GM12875 (cell line): ENCODE measurements at regions not wholly inside any gene's neighbourhood (a gene's known extent, or its start where the extent isn't known, plus 50 kb on each side); places are given as distances from the start of the nearest gene placed in this dataset.

Source experiments
- H3K4me3 ChIP-seq: one replicate; pipeline ENCODE4 v1.5.1; 2011; ENCODE audit warnings: low read depth, low read length, control low read depth
- TF ChIP-seq, protein P1 (sequence below): IDR thresholded peaks from 2 replicates; pipeline ENCODE4 v1.5.1; 2011; ENCODE audit warnings: low read depth, mild to moderate bottlenecking, control low read depth, inconsistent platforms, low read length, moderate library complexity, borderline replicate concordance; ENCODE audit not compliant: insufficient read depth

DNA sequence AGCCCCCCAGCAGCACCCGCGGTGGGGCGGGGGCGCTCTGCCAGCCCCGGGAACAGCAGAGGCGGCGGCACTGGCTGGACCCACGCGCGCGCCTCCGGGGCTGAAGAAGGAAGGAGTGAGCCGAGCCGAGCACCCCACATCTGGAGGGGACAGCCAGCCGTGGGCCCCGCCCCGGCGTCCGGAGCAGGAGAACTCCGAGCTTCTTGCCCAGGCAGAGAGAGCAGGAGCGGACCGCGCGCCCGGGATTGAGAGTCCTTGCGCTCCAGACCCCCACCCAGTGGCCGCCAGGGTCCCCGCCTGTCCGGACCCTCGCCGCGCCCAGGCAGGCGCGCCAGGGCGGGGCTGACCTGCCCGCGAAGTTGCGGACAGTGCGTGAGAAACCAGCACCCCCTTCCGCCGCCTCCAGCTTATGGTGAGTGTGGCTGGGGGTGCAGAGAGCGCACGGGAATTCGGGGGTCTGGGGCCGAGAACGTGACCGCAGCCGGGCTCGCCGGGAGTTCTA is 921.9 kb upstream of the EEF2KMT start:
- TF ChIP-seq, protein P1, sequence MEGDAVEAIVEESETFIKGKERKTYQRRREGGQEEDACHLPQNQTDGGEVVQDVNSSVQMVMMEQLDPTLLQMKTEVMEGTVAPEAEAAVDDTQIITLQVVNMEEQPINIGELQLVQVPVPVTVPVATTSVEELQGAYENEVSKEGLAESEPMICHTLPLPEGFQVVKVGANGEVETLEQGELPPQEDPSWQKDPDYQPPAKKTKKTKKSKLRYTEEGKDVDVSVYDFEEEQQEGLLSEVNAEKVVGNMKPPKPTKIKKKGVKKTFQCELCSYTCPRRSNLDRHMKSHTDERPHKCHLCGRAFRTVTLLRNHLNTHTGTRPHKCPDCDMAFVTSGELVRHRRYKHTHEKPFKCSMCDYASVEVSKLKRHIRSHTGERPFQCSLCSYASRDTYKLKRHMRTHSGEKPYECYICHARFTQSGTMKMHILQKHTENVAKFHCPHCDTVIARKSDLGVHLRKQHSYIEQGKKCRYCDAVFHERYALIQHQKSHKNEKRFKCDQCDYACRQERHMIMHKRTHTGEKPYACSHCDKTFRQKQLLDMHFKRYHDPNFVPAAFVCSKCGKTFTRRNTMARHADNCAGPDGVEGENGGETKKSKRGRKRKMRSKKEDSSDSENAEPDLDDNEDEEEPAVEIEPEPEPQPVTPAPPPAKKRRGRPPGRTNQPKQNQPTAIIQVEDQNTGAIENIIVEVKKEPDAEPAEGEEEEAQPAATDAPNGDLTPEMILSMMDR: no peak
- H3K4me3 ChIP-seq: no peak overlapping the region

DNA sequence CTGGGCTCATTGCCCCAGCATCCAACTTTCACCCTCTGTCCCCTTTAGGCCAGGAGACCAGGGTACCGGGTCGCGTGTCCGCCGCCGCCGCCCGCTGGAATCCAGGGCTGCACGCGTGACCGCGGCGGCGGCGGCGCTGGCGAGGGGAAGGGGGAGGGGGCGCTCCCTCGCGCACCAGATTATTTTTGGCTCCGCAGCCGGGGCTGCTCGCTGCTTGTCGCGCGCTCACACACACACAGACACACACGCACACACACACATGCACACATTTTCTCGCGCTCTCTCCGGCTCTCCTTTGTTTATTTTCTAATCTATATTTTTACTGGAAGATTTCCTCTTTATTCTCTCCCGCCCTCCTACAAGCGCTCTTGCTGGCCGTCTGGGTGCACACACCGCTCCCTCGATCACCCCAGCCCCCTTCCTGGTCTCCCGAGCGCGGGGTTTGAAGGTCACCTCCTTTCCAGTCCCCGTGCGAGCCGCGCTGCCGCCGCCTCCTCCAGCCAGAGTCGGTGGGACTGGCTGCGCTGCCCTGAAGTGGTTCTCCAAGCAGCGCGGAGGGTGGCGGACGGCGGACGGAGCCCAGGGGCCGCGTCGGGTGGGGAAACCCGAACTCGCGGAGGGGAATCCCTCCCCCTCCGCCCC is 921.4 kb upstream of the EEF2KMT start:
- TF ChIP-seq, protein P1: no peak
- H3K4me3 ChIP-seq: no peak overlapping the region

DNA sequence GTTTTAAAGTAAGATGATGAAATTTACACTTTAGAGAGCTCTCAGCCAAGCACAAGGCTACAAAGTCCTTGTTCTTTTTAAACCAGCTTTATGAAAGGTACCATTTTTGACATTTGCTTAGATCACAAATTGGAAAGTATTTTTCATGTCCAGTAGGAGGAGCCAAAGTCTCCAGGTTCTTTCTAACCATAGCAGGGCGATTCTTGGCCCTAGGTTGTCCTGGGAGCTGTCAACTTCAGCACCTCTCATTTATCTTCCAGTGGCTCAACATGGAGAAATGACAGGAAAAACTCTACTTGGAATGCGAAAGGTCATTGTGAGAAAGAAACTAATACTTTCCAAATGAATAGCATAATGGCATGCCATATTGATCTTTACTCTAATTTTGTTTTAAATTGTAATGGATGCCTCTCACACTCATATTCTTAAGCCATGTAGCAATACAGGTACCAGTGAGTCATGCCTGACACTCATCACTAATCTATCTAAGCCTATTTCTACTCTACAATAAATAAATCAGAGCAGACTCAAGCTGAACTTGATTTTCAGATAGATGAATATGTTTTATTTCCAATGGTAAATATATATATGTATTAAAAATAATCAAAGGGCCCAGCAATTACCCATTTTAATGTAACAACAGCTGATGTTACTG is 919.1 kb upstream of the EEF2KMT start:
- no peak overlapping the region for H3K4me3 ChIP-seq
- TF ChIP-seq, protein P1: no peak

DNA sequence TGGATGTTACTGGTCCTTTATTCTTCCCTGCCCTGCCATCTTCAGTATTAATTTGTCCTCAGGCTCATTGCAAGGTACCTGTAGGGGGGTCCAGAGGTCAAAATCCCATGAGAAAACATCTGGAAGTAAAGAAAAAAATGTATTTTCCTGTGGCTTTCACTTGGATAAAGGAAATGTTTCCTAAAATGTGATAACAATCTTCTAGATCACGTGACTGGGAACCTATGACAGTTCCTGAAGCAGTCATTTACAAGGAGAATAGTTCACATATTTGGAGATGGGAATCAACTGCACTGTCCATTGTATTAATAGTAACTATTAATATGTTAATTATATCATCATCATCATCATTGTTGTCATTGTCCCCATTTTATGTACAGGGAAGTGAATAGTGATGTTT is 915.1 kb upstream of the EEF2KMT start:
- no peak overlapping the region for H3K4me3 ChIP-seq
- TF ChIP-seq, protein P1: no peak

DNA sequence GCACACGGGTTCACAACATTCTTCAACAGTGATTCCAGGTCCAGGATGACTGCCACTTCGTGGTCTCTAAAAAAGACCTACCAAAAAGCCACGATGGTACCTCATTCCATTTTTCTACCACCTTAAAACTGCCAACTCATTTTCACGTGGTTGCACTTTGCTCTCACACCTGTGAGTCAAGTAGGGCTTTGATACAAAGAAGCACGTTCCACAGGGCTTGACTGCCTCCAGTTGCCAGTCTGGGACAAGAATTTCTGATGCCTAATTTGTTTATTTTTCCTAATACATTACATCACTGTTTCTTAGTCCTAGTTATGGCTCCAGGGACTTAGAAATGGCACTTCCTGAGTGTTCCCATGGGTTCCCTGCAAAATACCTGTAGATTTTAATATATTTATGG is 911.6 kb upstream of the EEF2KMT start:
- TF ChIP-seq, protein P1: no peak
- H3K4me3 ChIP-seq: no peak overlapping the region

DNA sequence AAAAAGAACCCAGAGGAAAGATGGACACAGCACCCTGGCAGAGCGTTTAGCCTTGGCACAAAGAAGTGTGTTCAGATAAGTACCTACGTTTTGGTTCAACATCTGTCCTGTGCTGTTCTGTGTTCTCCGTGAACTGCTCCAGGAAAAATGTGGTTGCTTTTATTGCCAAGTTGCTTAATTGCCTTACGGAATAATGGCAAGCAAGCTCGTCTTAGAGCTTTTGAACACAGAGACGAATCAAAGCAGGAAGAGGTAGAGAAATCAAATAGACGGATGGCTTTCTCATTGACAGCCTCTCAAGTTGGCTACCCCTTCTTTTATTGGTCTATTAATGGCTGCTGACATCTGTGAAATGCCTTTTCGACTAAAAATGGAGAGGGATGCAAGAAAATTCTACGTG is 911.1 kb upstream of the EEF2KMT start:
- TF ChIP-seq, protein P1: no peak
- H3K4me3 ChIP-seq: no peak overlapping the region

DNA sequence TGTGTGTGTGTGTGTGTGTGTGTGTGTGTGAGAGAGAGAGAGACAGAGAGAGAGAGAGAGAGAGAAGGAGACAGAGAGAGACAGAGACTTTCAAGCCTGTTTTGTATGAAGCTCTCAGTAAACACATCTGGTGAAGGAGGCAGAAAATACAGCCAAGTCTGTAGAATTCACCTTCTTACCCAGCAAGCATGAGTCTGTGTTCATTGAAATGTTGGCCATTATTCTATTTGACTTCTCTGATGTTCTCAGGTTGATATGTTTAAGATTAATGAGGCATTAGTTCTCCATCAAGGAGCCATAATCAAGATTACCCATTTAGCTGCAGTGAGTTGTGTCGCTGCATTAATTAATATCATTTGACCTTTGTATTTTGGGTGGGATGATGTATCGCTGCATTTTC is 895.8 kb upstream of the EEF2KMT start:
- H3K4me3 ChIP-seq: no peak overlapping the region
- TF ChIP-seq, protein P1: no peak
